M059J (cell line): ENCODE measurements at regions not wholly inside any gene's neighbourhood (a gene's known extent, or its start where the extent isn't known, plus 50 kb on each side); places are given as distances from the start of the nearest gene placed in this dataset.
A peak's percentile ranks its signal among the peaks of the same experiment; 100 is the strongest.

Experiments used
- DNase-seq: peaks from one replicate; pipeline ENCODE4 v3.0.0-alpha.2; 2012; ENCODE audit warnings: low read depth

- no peak for DNase-seq
Observed at GRCh38 chr10:47104786-47105385, 193.7 kb downstream of the PTPN20 start.

- DNase-seq: no peak
Observed at GRCh38 chr10:47107007-47107747, 192.8 kb upstream of the GDF10 start.

GRCh38 chr10:47109906-47110305, 190.1 kb upstream of the GDF10 start:
- DNase-seq: no peak

GRCh38 chr10:47111329-47111862, 188.6 kb upstream of the GDF10 start:
- DNase-seq: no peak

- no peak for DNase-seq
Observed at GRCh38 chr10:47112612-47113011, 187.4 kb upstream of the GDF10 start.

- DNase-seq: no peak
Observed at GRCh38 chr10:47113907-47114500, 186.0 kb upstream of the GDF10 start.

GRCh38 chr10:47114680-47115186, 185.3 kb upstream of the GDF10 start:
- DNase-seq: no peak

- DNase-seq: no peak
Observed at GRCh38 chr10:47115322-47115721, 184.7 kb upstream of the GDF10 start.

- no peak for DNase-seq
Observed at GRCh38 chr10:47116445-47116844, 183.6 kb upstream of the GDF10 start.

GRCh38 chr10:47118326-47118725, 181.7 kb upstream of the GDF10 start:
- no peak for DNase-seq

GRCh38 chr10:47121336-47121735, 178.7 kb upstream of the GDF10 start:
- no peak for DNase-seq

- no peak for DNase-seq
Observed at GRCh38 chr10:47123716-47124288, 176.2 kb upstream of the GDF10 start.

GRCh38 chr10:47127188-47127785, 172.7 kb upstream of the GDF10 start:
- DNase-seq: no peak

- DNase-seq: no peak
Observed at GRCh38 chr10:47130491-47130890, 169.5 kb upstream of the GDF10 start.

GRCh38 chr10:47133871-47134570, 166.0 kb upstream of the GDF10 start:
- no peak for DNase-seq

GRCh38 chr10:47136866-47137265, 163.1 kb upstream of the GDF10 start:
- DNase-seq: no peak

GRCh38 chr10:47137311-47137851, 162.6 kb upstream of the GDF10 start:
- DNase-seq: peak; percentile 90

- DNase-seq: peak; percentile 51
Observed at GRCh38 chr10:47139121-47139520, 160.9 kb upstream of the GDF10 start.

GRCh38 chr10:47140761-47141348, 159.1 kb upstream of the GDF10 start:
- DNase-seq: no peak

GRCh38 chr10:47141349-47141748, 158.6 kb upstream of the GDF10 start:
- no peak for DNase-seq

- no peak for DNase-seq
Observed at GRCh38 chr10:47143072-47143471, 156.9 kb upstream of the GDF10 start.
